Mesothelial cell of epicardium (in vitro differentiated cells): ENCODE measurements at regions not wholly inside any gene's neighbourhood (a gene's known extent, or its start where the extent isn't known, plus 50 kb on each side); places are given as distances from the start of the nearest gene placed in this dataset.

Experiments
- DNase-seq, 2 experiments: peaks; one replicate each; pipeline ENCODE4 v3.0.0; 2021; ENCODE audit warnings: low spot score in 2 of 2; ENCODE audit not compliant: unreplicated experiment in 2 of 2
- H3K27ac Mint-ChIP-seq: 2 replicates; pipeline ENCODE4 v1.8.0; 2021; ENCODE audit warnings: mixed read lengths
- H3K27me3 Mint-ChIP-seq: 2 replicates; pipeline ENCODE4 v1.8.0; 2021; ENCODE audit warnings: low read depth, mixed read lengths
- H3K36me3 Mint-ChIP-seq: 2 replicates; pipeline ENCODE4 v1.8.0; 2021; ENCODE audit warnings: mixed read lengths
- H3K4me1 Mint-ChIP-seq: 2 replicates; pipeline ENCODE4 v1.8.0; 2021; ENCODE audit warnings: mixed read lengths
- H3K4me3 Mint-ChIP-seq: 2 replicates; pipeline ENCODE4 v1.8.0; 2021; ENCODE audit warnings: mild to moderate bottlenecking, moderate library complexity, mixed read lengths
- H3K9me3 Mint-ChIP-seq: 2 replicates; pipeline ENCODE4 v1.8.0; 2021; ENCODE audit warnings: mixed read lengths
- CTCF ChIP-seq: fragments of 200-600 bp; sonication (generic); IDR thresholded peaks from one replicate; pipeline ENCODE4 v1.5.0; 2021; ENCODE audit warnings: antibody characterized with exemption; ENCODE audit not compliant: unreplicated experiment

GRCh38 chr12:67057072-67057471 lies 212.1 kb upstream of the CAND1 start:
- no peak for TF ChIP-seq CTCF
- no peaks in the 10 kb centered on the region for H3K9me3 Mint-ChIP-seq
- H3K27me3 Mint-ChIP-seq = no peaks in the 10 kb centered on the region
- no peak overlapping the region for H3K4me3 Mint-ChIP-seq
- H3K27ac Mint-ChIP-seq = no peak overlapping the region
- no peaks in the 10 kb centered on the region for H3K36me3 Mint-ChIP-seq
- no peak for DNase-seq
- H3K4me1 Mint-ChIP-seq = peaks cover 14% of the 10 kb centered on the region

DNA sequence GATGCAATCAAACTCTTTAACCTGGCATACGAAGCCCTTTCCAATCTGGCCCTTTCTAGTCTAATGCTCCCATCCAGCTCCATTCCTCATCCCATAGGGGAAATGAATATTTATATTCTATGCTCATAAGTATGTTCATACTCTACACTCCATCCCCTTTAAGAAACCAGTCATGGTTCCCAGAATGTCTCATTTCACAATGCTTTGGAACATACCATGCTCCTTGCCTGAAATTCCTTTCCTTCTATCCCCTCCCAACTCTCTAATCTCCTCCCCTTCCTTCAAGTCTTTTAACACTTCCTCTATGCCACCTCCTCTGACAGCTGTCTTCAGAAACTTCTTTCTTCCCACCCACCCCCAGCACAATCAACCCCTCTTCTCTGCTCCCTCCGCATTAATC lies 207.0 kb upstream of the CAND1 start:
- Mint-ChIP-seq H3K27me3 (no peaks in the 10 kb centered on the region), H3K4me3 (no peak overlapping the region), H3K9me3 (no peaks in the 10 kb centered on the region), H3K27ac (peak overlapping the region; percentile 9), H3K4me1 (peaks cover 21% of the 10 kb centered on the region), H3K36me3 (no peaks in the 10 kb centered on the region)
- no peak for DNase-seq
- no peak for TF ChIP-seq CTCF

DNA sequence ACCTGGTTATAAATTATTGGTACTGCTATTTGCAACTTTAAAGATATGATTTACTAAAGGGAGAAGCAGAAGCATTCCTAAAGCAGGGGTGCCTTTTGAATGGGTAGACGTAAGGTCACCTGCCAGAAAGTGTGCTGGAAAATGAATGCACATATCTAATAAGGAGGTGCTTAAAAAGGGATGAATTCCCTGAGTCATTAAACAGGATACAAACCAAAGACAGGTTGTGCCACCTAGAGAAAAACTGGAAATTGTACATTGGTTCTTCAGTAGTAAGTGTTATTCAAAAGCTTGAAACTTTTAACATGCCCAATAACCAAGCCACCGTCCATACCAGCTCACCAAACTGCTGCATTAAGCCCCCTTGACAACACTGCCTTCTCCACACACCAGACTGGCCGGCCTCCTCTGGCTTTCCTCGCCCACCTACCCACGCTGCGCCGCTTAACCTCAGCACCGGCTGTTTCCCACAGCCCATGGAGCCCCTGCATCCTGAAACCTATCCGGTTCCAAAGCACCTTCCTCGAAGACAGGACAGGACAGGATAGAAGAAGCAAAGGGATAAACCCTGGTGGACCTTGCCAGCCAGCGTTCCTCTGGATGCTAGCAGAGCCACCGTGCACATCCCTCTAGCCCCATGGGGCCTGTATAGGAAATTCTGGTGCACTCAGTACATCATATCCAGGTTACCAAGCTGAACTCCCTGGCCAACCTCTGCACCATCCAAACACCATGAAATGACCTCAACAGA lies 201.5 kb upstream of the CAND1 start:
- no peak for TF ChIP-seq CTCF
- H3K4me1 Mint-ChIP-seq = peaks cover 35% of the 10 kb centered on the region
- peak in 1 of 2 experiments; percentile 40 for DNase-seq
- no peaks in the 10 kb centered on the region for H3K27me3 Mint-ChIP-seq
- H3K36me3 Mint-ChIP-seq = no peaks in the 10 kb centered on the region
- peak overlapping the region; percentile 96 for H3K4me3 Mint-ChIP-seq
- H3K9me3 Mint-ChIP-seq = no peaks in the 10 kb centered on the region
- peak overlapping the region; percentile 75 for H3K27ac Mint-ChIP-seq

GRCh38 chr12:67068204-67068731 lies 200.9 kb upstream of the CAND1 start:
- no peak for TF ChIP-seq CTCF
- H3K9me3 Mint-ChIP-seq = no peaks in the 10 kb centered on the region
- peaks cover 35% of the 10 kb centered on the region for H3K4me1 Mint-ChIP-seq
- H3K27me3 Mint-ChIP-seq = no peaks in the 10 kb centered on the region
- DNase-seq = peak in 1 of 2 experiments; percentile 45
- H3K4me3 Mint-ChIP-seq = peak overlapping the region; percentile 96
- H3K36me3 Mint-ChIP-seq = no peaks in the 10 kb centered on the region
- H3K27ac Mint-ChIP-seq = peak overlapping the region; percentile 75

DNA sequence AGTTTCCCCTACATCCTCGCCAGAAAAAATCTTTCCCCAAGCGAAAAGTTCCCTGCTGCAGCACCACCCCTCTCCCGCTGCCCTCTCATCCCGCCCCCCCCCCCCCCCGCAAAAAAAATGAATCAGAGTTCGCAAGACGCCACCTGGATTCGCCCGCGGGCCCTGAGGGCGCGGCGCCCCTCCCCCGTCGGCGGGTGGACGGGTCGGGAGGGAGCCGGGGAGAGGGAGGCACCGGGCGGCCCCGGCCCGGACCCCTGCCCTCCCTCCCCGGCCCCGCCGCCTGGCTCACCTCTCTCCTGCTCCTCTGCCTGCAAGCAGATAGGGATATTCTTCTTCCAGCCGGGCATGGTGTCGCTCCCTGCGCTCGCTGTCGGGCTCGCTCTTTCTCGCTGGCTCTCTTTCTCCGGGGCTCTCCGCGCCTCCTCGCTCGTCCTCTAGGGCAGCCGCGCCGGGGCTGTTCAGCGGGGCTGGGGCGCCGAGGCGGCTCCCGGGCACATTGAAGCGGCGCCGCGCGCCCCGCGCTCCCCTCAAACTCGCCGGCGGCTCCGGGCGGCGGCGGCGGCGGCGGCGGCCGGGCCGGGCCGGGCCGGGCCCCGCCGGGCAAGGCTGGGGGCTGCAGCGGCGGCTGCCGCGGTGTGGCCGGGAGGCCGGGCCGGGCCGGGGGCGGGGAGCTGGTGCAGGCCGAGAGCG lies 200.3 kb upstream of the CAND1 start:
- H3K4me3 Mint-ChIP-seq = peak overlapping the region; percentile 96
- no peaks in the 10 kb centered on the region for H3K9me3 Mint-ChIP-seq
- DNase-seq = peak; percentile 40 to 69
- H3K36me3 Mint-ChIP-seq = no peaks in the 10 kb centered on the region
- H3K4me1 Mint-ChIP-seq = peaks cover 35% of the 10 kb centered on the region
- no peaks in the 10 kb centered on the region for H3K27me3 Mint-ChIP-seq
- H3K27ac Mint-ChIP-seq = peak overlapping the region; percentile 93
- TF ChIP-seq CTCF = no peak
